DOHH2 (cell line): ENCODE measurements at regions not wholly inside any gene's neighbourhood (a gene's known extent, or its start where the extent isn't known, plus 50 kb on each side); places are given as distances from the start of the nearest gene placed in this dataset.

Experiments used
- H3F3A ChIP-seq: fragments of 200-600 bp; sonication (generic), shearing (Covaris generic); 2 replicates; pipeline ENCODE4 v1.6.0; 2016; ENCODE audit warnings: antibody characterized with exemption, mild to moderate bottlenecking; ENCODE audit not compliant: control insufficient read depth, insufficient read depth
- H3K27ac ChIP-seq: fragments of 200-600 bp; sonication (generic); 2 replicates; pipeline ENCODE4 v1.5.1; 2014; ENCODE audit warnings: low read depth, mild to moderate bottlenecking, low read length, moderate library complexity
- H3K27me3 ChIP-seq: fragments of 200-600 bp; sonication (generic); 2 replicates; pipeline ENCODE4 v1.6.1; 2014; ENCODE audit warnings: mild to moderate bottlenecking, low read length, mixed read lengths; ENCODE audit not compliant: control insufficient read depth
- H3K36me3 ChIP-seq: fragments of 200-600 bp; sonication (generic); 2 replicates; pipeline ENCODE4 v1.6.1; 2014; ENCODE audit warnings: mild to moderate bottlenecking, low read length, moderate library complexity, mixed read lengths; ENCODE audit not compliant: control insufficient read depth
- H3K4me1 ChIP-seq: fragments of 200-600 bp; sonication (generic); 2 replicates; pipeline ENCODE4 v1.6.1; 2014; ENCODE audit warnings: mild to moderate bottlenecking, low read length, mixed read lengths; ENCODE audit not compliant: control insufficient read depth
- H3K4me2 ChIP-seq: fragments of 200-600 bp; sonication (generic); 2 replicates; pipeline ENCODE4 v1.6.0; 2014; ENCODE audit warnings: mild to moderate bottlenecking, low read length, moderate library complexity
- H3K4me3 ChIP-seq: fragments of 200-600 bp; sonication (generic); 2 replicates; pipeline ENCODE4 v1.5.1; 2014; ENCODE audit warnings: mild to moderate bottlenecking, low read length, mixed read lengths
- H3K79me2 ChIP-seq: fragments of 200-600 bp; sonication (generic); 2 replicates; pipeline ENCODE4 v1.6.1; 2014; ENCODE audit warnings: mild to moderate bottlenecking, low read length, mixed read lengths; ENCODE audit not compliant: control insufficient read depth
- H3K9me2 ChIP-seq: fragments of 200-600 bp; sonication (generic); replicated peaks from 2 replicates; pipeline ENCODE4 v1.6.1; 2014; ENCODE audit warnings: mild to moderate bottlenecking, low read length, mixed read lengths; ENCODE audit not compliant: control insufficient read depth
- H3K9me3 ChIP-seq: fragments of 200-600 bp; sonication (generic); 2 replicates; pipeline ENCODE4 v1.6.1; 2014; ENCODE audit warnings: antibody characterized with exemption, low read length, mixed read lengths; ENCODE audit not compliant: control insufficient read depth, insufficient read depth
- H4K20me1 ChIP-seq: fragments of 200-600 bp; sonication (generic); 2 replicates; pipeline ENCODE4 v1.6.0; 2014; ENCODE audit warnings: low read depth, mild to moderate bottlenecking, antibody characterized with exemption, low read length, moderate library complexity; ENCODE audit not compliant: control insufficient read depth, insufficient read depth
- EZH2phosphoT487 ChIP-seq: fragments of 200-600 bp; sonication (generic); IDR thresholded peaks from 2 replicates; pipeline ENCODE4 v1.6.1; 2017; ENCODE audit warnings: borderline replicate concordance, mild to moderate bottlenecking, antibody characterized with exemption, low read length, moderate library complexity, mixed read lengths
- TF ChIP-seq, protein P1 (sequence below): fragments of 200-600 bp; sonication (generic); IDR thresholded peaks from one replicate; pipeline ENCODE4 v1.5.1; 2014; ENCODE audit warnings: antibody characterized with exemption, mild to moderate bottlenecking, low read depth, low read length; ENCODE audit not compliant: poor library complexity, severe bottlenecking

DNA sequence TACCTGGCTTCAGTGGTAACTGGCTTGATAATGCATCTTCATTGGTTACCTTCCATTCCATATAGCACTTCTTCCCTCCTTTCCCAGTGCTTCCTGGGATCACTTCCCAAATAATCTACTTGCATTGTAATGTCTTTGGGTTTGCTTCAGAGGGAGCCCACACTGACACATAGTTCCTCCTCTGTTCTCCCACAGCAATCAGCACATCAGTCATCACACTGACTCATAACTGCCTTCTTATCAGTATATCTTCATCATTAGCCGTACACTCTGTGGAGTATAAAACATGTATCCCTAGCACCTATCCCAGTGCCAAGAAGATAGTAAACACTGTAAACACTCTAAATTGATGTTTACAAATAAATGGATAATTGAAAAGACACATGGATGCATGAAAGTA lies 91.4 kb upstream of the SCN10A start:
- Histone ChIP-seq H3K27me3 (no peaks in the 10 kb centered on the region), H3K27ac (no peak overlapping the region), H3K9me3 (no peaks in the 10 kb centered on the region), H3K4me1 (no peaks in the 10 kb centered on the region), H3F3A (no peaks in the 10 kb centered on the region), H3K4me3 (no peak overlapping the region), H4K20me1 (no peaks in the 10 kb centered on the region), H3K36me3 (no peaks in the 10 kb centered on the region), H3K79me2 (no peaks in the 10 kb centered on the region), H3K4me2 (no peak overlapping the region), H3K9me2 (no peaks in the 10 kb centered on the region)
- TF ChIP-seq EZH2phosphoT487, result no peak
- TF ChIP-seq, protein P1, sequence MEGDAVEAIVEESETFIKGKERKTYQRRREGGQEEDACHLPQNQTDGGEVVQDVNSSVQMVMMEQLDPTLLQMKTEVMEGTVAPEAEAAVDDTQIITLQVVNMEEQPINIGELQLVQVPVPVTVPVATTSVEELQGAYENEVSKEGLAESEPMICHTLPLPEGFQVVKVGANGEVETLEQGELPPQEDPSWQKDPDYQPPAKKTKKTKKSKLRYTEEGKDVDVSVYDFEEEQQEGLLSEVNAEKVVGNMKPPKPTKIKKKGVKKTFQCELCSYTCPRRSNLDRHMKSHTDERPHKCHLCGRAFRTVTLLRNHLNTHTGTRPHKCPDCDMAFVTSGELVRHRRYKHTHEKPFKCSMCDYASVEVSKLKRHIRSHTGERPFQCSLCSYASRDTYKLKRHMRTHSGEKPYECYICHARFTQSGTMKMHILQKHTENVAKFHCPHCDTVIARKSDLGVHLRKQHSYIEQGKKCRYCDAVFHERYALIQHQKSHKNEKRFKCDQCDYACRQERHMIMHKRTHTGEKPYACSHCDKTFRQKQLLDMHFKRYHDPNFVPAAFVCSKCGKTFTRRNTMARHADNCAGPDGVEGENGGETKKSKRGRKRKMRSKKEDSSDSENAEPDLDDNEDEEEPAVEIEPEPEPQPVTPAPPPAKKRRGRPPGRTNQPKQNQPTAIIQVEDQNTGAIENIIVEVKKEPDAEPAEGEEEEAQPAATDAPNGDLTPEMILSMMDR, result no peak

DNA sequence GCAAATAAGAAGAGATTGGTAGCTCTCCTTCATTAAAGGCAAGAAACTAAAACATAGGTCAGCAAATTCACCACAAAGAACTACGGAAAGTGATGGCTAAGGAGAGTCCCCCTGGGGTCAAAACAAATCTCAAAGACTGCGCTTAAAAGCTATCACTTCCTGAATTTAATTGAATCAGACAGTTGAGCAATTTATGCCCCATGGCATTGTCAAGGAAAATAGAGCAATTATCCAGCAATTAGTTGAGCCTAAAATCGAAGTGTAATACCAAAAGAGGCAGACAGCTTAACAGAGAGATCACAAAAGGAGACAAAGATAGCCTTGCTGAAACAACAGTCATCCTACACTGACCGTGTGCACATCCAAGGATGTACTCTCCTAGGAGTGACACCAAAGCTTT lies 74.4 kb upstream of the SCN10A start:
- Histone ChIP-seq H3K79me2 (no peaks in the 10 kb centered on the region), H4K20me1 (no peaks in the 10 kb centered on the region), H3K4me3 (no peak overlapping the region), H3K4me1 (peaks cover 3% of the 10 kb centered on the region; the same call in 1 of the 2 replicates), H3K9me3 (no peaks in the 10 kb centered on the region), H3K27me3 (peaks cover 2% of the 10 kb centered on the region; the same call in 1 of the 2 replicates), H3F3A (no peaks in the 10 kb centered on the region), H3K9me2 (no peaks in the 10 kb centered on the region), H3K4me2 (no peak overlapping the region), H3K36me3 (no peaks in the 10 kb centered on the region), H3K27ac (no peak overlapping the region)
- TF ChIP-seq, protein P1, result no peak
- TF ChIP-seq EZH2phosphoT487, result no peak

DNA sequence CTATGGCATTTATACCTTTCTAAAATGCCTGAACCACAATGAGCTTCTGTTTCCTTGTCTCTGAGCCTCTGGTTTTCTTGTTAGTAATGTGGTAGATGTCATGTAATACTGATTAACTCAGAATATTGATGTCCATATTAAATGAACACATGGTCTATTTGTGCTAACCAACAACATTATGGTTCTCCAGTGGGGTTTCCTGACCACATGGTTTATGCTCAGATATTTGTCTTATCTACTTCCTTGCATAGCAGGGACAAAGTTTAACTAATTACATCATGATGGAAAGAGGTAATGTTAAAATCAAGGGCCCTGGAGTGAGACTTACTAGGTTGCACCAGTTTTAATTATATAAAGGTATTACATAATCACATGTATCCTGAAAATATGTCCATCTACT lies 62.6 kb upstream of the SCN10A start:
- no peak overlapping the region for H3K4me3 ChIP-seq
- no peaks in the 10 kb centered on the region for H4K20me1 ChIP-seq

More for the DNA sequence above, 62.6 kb upstream of the SCN10A start:
- Histone ChIP-seq H3K9me2 (no peaks in the 10 kb centered on the region), H3K4me2 (no peak overlapping the region), H3F3A (no peaks in the 10 kb centered on the region), H3K4me1 (no peaks in the 10 kb centered on the region), H3K9me3 (no peaks in the 10 kb centered on the region), H3K27me3 (no peaks in the 10 kb centered on the region; the same call in 1 of the 2 replicates), H3K36me3 (no peaks in the 10 kb centered on the region), H3K79me2 (no peaks in the 10 kb centered on the region), H3K27ac (no peak overlapping the region)
- TF ChIP-seq, protein P1, result no peak
- TF ChIP-seq EZH2phosphoT487, result no peak
